Myocyte (in vitro differentiated cells): ENCODE measurements at regions not wholly inside any gene's neighbourhood (a gene's known extent, or its start where the extent isn't known, plus 50 kb on each side); places are given as distances from the start of the nearest gene placed in this dataset.

Experiments
- DNase-seq: peaks from one replicate; pipeline ENCODE4 v3.0.0-alpha.2; 2012; ENCODE audit warnings: low read depth

DNA sequence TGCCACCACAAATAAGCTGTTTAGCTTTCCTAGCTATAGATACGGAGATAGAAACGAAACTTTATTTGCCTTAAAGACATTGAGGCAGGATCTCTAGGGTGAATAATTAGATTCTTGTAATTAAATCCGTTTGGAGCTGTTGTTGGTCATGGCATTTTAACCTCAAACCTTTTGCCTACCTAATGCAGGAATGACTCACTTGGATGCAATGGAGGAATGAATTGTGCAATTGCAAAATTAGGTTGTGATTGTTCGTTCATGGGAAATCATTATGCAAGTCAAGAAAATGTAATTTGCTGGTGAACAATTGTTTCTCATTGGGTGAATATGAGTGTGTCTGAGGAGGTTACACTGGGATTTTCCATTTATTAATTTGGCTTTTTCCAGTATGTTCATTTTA, 703.5 kb downstream of the GATA3 start:
- DNase-seq: no peak

- no peak for DNase-seq
Observed at GRCh38 chr10:8766899-8767298, 712.4 kb downstream of the GATA3 start.

DNA sequence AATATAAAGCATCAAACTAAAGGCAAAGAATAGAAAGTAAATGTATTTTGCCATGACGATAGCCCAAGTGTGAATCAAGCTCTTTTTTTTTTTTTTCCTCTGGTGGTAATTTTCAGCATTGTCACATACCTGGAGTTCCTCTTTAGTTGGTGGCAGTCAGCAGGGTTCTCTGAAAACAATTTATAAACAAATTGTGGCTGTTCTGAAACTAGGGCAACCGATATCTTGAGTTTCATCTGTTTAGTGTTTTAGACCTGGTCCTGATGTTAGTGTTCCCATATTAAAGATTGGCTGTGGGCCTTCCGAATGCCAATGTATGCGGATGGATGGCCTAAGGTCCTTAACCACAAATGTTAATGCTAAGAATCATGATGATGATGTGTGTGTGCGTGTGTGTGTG, 713.1 kb downstream of the GATA3 start:
- no peak for DNase-seq

GRCh38 chr10:8768341-8768740, 713.9 kb downstream of the GATA3 start:
- DNase-seq: no peak

DNA sequence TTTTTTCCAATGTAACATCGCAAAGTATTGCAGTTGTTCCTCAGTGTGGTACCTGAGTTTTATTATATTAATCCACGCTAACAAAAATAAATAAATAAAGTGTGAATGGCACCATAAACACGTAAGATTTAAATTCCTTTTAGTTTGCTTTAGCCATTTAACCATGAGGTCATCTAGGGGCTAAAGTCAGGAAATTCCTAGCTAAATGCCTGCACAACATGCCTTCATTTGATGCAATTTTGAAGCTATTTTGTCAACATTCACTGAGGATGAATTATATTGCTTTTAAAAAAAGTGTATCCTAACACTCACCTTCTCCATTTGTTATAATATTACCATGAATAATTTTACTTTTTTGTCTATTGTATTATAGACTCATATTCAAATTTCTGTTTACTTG, 714.4 kb downstream of the GATA3 start:
- DNase-seq: no peak

DNA sequence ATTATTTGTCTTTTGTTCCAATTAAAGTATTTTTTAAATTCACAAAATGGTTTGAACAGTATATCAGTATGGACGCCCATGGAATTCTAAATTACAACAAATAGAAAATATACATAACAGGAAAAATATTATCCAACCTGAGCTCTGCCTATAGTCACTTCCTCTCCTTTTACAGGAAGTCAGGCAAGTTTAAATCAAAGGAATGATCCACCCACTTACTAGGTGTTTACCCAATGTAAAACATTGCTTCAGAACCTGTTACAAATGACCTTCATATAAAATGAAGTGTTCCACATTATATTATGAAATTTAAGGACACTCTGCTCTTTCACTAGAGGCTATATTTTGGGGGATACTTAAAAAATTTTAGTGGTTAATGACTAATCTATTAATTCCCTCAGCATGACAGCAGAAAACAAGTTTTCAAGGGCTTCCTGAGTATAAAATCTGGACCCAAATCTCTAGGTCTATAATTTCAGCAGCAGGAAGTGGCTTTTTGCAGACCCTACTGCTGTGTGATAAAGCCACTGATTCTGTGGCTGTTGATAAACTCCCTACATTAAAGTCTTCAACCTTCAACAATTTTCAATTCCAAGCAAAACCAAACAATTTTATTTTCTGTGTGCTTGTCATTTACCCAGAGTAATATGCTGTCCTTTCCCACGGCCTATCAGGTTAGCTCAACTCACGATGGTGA, 722.6 kb downstream of the GATA3 start:
- DNase-seq: no peak

DNA sequence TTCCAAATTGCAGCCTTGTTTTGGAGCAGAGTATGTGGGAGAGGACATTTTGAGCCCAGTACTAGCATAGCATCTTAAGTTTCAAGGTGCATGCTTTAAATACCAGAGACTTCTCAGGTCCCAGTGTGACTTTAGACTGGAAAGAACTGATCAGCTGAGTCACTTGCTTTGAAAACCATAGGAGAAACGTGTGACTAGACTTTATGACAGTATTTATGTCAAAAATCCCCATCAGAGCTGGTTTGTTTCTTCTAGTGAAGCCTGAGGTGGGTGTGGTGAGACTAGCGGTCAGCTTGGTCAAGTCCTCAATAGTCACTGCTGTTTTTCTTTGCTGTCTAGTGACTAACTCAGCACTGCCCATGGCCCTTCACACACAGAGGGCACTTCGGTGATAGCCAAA, 724.2 kb downstream of the GATA3 start:
- DNase-seq: no peak

DNA sequence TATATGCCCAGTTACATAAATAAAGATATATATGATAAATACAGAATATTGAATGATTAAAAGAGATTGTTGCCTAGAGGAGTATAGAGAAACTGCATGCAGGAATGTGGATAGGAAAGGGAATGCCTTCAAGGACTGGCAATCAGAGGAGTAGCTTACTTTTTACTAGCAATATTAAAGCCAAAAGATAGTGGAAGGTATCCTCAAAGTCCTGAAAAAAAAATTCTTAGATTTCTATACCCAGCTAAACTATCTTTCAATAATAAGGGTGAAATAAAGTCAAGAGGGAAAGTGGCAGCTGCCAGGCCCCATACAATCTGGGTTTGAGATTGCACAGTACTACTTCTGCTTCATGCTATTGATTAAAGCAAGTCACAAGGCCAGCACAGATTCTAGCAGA, 733.2 kb downstream of the GATA3 start:
- DNase-seq: no peak

- DNase-seq: no peak
Observed at GRCh38 chr10:8790390-8790789, 735.9 kb downstream of the GATA3 start.

DNA sequence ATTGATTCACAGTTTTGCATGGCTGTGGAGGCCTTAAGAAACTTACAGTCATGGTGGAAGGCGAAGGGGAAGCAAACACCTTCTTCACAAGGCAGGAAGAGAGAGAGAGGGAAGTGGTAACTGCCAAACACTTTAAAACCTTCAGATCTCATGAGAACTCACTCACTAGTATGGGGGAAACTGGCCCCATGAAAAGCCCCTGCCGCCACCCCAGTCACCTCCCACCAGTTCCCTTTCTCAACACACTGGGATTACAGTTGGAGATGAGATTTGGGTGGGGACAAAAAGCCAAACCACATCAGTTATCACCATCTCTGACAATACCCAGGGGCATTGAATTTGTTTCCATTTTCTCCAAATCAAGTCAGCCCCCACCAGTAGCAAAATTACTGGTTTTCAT, 740.4 kb downstream of the GATA3 start:
- no peak for DNase-seq

DNA sequence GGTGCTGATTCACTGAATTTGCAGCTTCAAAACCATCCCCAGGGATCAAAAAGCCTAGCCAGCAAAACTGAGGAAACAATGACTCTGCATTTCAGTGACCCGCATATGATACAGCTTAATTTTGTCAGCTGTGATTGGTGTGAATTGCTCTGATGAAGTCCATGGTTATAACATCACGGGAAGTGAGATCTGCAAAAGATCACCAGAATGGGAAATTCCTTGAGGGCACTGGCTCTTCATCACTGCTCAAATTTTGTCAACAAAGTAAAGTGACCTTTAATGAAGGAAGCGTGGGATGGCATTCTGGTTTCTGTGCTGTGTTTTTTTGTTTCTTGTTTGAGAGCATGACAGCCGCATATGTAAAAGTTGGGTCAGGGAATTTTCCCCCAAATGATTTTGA, 745.9 kb downstream of the GATA3 start:
- no peak for DNase-seq

DNA sequence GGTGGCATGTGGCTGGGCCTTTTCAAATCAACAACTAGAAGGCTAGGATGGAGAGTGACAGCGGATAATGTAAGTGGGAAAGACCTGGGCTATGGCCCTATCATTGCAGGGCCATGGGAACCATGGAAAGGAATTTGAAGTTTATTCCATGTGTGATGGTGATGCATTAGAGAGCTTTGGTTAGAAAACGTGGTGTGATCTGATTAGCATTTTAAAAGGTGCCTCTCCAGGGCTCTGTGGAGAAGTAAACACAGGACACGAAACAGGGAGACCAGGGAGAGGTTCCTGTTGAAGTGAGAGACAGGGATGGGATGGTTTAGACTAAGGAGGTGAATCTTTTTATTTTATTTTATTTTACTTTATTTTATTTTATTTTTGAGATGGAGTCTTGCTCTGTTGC, 749.5 kb downstream of the GATA3 start:
- no peak for DNase-seq

GRCh38 chr10:8810677-8811076, 756.2 kb downstream of the GATA3 start:
- DNase-seq: no peak

GRCh38 chr10:8811201-8811600, 756.7 kb downstream of the GATA3 start:
- no peak for DNase-seq

GRCh38 chr10:8815969-8816368, 761.5 kb downstream of the GATA3 start:
- DNase-seq: no peak

DNA sequence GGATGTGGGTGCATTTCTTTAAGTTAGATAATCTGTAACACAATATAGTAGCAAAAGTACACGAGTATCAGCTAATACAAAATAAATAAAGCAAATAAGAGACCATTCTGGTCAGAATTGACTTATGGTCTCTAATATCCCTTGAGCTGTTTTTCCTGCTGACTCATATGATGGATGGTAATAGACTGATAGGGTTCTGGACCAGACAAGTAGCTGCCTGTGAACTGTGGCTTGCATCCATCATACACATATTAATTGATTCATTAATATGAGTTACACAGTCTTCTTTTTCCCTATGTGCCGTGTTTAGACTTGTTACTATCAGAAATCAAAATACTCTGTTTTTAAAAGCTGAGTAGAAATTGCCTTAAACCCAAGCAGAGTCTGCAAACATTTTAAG, 762.8 kb downstream of the GATA3 start:
- no peak for DNase-seq

DNA sequence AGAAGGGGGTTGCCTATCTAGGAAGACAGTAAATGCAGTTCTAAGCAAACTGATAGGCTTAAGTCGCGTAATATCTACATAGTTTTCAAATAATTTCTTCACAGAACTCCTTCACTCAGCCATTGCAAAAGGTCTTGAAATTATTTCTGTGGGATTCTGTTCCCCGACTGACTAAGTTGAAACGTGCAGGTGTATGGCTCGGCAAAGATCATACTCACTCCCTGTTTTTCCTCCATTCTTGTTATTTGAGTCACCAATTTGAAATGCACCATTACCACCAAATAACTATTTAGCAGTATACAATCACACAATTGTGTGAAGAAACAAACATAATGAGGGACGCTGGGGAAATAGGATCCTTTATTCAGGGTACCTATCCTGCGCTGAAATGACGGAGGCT, 771.1 kb downstream of the GATA3 start:
- DNase-seq: no peak

- DNase-seq: no peak
Observed at GRCh38 chr10:8829592-8829991, 775.1 kb downstream of the GATA3 start.

- DNase-seq: no peak
Observed at GRCh38 chr10:8830048-8830447, 775.6 kb downstream of the GATA3 start.

DNA sequence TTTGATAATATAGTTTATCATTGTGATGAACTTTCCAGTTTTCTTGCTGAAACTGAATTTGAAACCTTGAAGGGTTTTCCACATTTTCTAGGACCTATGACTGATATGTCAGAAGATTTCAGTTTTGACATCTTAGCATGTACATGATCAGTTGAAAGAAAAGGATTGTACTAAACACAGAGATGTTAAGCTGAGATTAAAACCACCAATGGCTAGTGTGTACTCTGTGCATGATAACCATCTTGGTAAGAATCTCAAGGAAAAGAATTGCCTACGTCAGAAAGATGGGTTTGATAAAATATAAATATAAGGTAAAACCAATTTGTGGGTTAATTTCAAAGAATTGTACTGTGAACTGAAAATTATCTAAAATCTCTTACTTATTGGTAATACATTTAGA, 776.4 kb downstream of the GATA3 start:
- no peak for DNase-seq

- no peak for DNase-seq
Observed at GRCh38 chr10:8835453-8836167, 781.1 kb downstream of the GATA3 start.

- DNase-seq: no peak
Observed at GRCh38 chr10:8840356-8840755, 785.9 kb downstream of the GATA3 start.

DNA sequence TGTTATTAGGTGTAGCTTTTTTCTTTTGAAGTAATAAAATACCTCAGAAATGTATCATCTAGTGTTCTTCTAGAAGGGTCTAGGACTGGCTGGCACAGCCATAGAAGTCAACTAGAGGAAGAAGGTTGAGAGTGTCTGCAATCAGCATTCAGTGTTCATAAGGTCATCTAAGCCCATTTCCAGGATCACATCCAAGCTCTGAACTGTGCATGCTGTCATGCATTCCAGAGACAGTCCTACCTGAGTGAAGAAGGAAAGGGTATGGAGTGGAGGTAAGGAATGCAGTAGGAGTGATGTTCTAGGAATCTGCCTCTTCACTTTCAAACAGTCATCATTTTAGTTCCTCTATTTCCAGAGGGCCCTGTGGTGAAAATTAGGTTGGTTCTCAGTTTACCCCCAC, 789.7 kb downstream of the GATA3 start:
- DNase-seq: no peak
